ENCODE measurements at regions not wholly inside any gene's neighbourhood (a gene's known extent, or its start where the extent isn't known, plus 50 kb on each side); places are given as distances from the start of the nearest gene placed in this dataset.

GRCh38 chr4:122243785-122244184, 91.7 kb downstream of the BLTP1 start:
- no peak for DNase-seq
- WGBS, 2 donors, result 93 to 94% methylated on average over 4 of the region's 4 CpGs
- Histone ChIP-seq H3K27ac (no peak overlapping the region), H3K4me3 (no peak overlapping the region), H3K27me3 (no peaks in the 10 kb centered on the region), H3K36me3 (peaks cover 0 to 90% (median 8%) of the 10 kb centered on the region in 3 donors), H3K9me3 (no peaks in the 10 kb centered on the region), H3K4me1 (no peaks in the 10 kb centered on the region)
- intact Hi-C loops (cut with DNase I), result no loop called here
- TF ChIP-seq, protein P1, sequence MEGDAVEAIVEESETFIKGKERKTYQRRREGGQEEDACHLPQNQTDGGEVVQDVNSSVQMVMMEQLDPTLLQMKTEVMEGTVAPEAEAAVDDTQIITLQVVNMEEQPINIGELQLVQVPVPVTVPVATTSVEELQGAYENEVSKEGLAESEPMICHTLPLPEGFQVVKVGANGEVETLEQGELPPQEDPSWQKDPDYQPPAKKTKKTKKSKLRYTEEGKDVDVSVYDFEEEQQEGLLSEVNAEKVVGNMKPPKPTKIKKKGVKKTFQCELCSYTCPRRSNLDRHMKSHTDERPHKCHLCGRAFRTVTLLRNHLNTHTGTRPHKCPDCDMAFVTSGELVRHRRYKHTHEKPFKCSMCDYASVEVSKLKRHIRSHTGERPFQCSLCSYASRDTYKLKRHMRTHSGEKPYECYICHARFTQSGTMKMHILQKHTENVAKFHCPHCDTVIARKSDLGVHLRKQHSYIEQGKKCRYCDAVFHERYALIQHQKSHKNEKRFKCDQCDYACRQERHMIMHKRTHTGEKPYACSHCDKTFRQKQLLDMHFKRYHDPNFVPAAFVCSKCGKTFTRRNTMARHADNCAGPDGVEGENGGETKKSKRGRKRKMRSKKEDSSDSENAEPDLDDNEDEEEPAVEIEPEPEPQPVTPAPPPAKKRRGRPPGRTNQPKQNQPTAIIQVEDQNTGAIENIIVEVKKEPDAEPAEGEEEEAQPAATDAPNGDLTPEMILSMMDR (IDR thresholded peaks at IDR 0.05), result no peak
- TF ChIP-seq POLR2A (IDR thresholded peaks at IDR 0.05), result no peak

GRCh38 chr4:122244764-122245163, 92.6 kb downstream of the BLTP1 start:
- Histone ChIP-seq H3K4me3 (no peak overlapping the region), H3K27me3 (no peaks in the 10 kb centered on the region), H3K27ac (no peak overlapping the region), H3K4me1 (no peaks in the 10 kb centered on the region), H3K36me3 (peaks cover 0 to 90% (median 4%) of the 10 kb centered on the region in 3 donors), H3K9me3 (no peaks in the 10 kb centered on the region)
- DNase-seq, result no peak
- WGBS, 2 donors, result 79 to 80% methylated on average over 3 of the region's 3 CpGs
- intact Hi-C loops (cut with DNase I), result no loop called here
- TF ChIP-seq, protein P1 (IDR thresholded peaks at IDR 0.05), result no peak
- TF ChIP-seq POLR2A (IDR thresholded peaks at IDR 0.05), result no peak

GRCh38 chr4:122246551-122246950, 94.4 kb downstream of the BLTP1 start:
- WGBS, 2 donors, result 48 to 57% methylated on average over 2 of the region's 2 CpGs
- no peak for DNase-seq
- TF ChIP-seq, protein P1 (IDR thresholded peaks at IDR 0.05), result no peak
- TF ChIP-seq POLR2A (IDR thresholded peaks at IDR 0.05), result no peak
- Histone ChIP-seq H3K27ac (no peak overlapping the region), H3K27me3 (no peaks in the 10 kb centered on the region), H3K4me1 (no peaks in the 10 kb centered on the region), H3K36me3 (peaks cover 0 to 94% (median 1%) of the 10 kb centered on the region in 3 donors), H3K9me3 (no peaks in the 10 kb centered on the region), H3K4me3 (no peak overlapping the region)
- intact Hi-C loops (cut with DNase I), result no loop called here

DNA sequence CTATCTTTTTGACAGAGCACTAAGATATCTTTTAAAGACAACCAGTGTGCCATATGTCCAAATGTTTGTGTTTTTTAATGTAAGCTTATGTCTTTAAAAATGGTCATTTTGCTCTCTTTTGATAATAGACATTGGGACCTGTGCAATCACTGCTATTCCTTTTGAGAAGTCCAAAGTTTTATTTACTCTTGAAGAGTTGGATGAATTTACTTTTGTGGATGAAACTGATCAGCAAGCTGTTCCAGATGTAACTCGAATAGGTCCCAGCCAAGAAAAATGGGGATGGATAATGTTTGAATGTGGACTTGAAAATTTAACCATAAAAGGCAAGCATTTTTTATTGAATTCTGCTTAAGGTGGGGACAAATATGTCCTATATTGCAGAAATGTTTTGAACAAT, 97.2 kb downstream of the BLTP1 start:
- H3K27ac ChIP-seq, result no peak overlapping the region
- H3K4me1 ChIP-seq, result no peaks in the 10 kb centered on the region
- WGBS, 2 donors, result 50 to 80% methylated on average over 1 of the region's 1 CpG
- H3K36me3 ChIP-seq, result peaks cover 9 to 100% (median 10%) of the 10 kb centered on the region in 3 donors
- H3K4me3 ChIP-seq, result no peak overlapping the region
- intact Hi-C loops (cut with DNase I), result no loop called here
- H3K9me3 ChIP-seq, result no peaks in the 10 kb centered on the region
- no peak for TF ChIP-seq POLR2A (IDR thresholded peaks at IDR 0.05)
- TF ChIP-seq, protein P1 (IDR thresholded peaks at IDR 0.05), result no peak
- DNase-seq, result no peak
- no peaks in the 10 kb centered on the region for H3K27me3 ChIP-seq

- 80% methylated on average over 1 of the region's 4 CpGs; no CpG with 5 or more reads in 1 of the 2 donors for WGBS, 2 donors
- no peak for DNase-seq
- no peak overlapping the region for H3K27ac ChIP-seq
- H3K9me3 ChIP-seq, result no peaks in the 10 kb centered on the region
- peaks cover 9 to 99% (median 17%) of the 10 kb centered on the region in 3 donors for H3K36me3 ChIP-seq
- intact Hi-C loops (cut with DNase I), result no loop called here
- TF ChIP-seq, protein P1 (IDR thresholded peaks at IDR 0.05), result no peak
- no peak for TF ChIP-seq POLR2A (IDR thresholded peaks at IDR 0.05)
- H3K27me3 ChIP-seq, result no peaks in the 10 kb centered on the region
- no peaks in the 10 kb centered on the region for H3K4me1 ChIP-seq
- no peak overlapping the region for H3K4me3 ChIP-seq
Measured at GRCh38 chr4:122252584-122252983, 100.5 kb downstream of the BLTP1 start.

Data from esophagus squamous epithelium (tissue), 5 donors.